GM18861 (cell line): ENCODE measurements at regions not wholly inside any gene's neighbourhood (a gene's known extent, or its start where the extent isn't known, plus 50 kb on each side); places are given as distances from the start of the nearest gene placed in this dataset.
"Not testable (repeated sequence)": the region's sequence is repeated elsewhere in the genome, so short reads cannot be mapped to it uniquely, and the experiment has no call there.

Source experiments
- ATAC-seq: cut with Tn5 transposase; IDR thresholded peaks from one replicate; pipeline ENCODE4 v1.9.1; 2021; ENCODE audit not compliant: unreplicated experiment

DNA sequence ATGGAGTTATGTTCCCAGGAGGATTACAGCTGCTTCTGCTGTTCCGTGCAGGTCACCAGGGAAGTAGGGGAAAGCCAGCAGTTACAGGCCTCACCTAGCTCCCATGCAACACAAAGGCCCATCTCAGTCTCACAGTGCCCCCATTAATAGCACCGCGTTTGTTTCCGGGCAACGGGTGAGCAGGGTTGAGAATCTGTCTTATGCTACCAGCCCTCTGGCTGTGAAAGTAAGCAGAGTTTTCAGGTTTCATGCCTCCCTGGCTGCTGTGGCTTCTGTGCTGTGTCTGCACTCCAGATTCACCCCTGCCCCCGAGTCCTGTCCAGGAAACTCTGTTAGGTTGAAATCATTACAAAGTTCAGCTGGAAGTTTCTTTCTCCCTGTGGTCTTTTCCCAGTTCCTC is 254.4 kb upstream of the GPR149 start:
- no peak for ATAC-seq

GRCh38 chr3:154684021-154684420 is 254.0 kb upstream of the GPR149 start:
- no peak for ATAC-seq

- ATAC-seq: no peak
Measured at GRCh38 chr3:154678041-154678654, 248.2 kb upstream of the GPR149 start.

DNA sequence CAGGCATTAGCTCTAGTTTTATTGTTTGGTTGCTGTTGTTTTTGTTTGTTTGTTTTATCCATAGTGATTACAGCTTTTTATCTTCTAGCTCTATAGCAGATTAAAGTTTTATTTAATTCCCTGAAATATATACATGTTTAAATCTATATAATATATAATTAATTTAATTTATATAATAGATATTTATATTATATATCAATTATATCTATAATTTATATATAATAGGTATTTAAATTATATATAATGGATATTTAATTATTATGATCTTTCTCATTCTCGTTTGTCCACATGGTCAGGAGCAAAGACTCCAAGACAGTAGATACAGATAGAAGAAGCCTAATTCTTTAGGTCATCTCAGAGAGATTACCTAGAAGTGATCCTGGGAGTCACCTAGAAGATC is 238.8 kb upstream of the GPR149 start:
- no peak for ATAC-seq

DNA sequence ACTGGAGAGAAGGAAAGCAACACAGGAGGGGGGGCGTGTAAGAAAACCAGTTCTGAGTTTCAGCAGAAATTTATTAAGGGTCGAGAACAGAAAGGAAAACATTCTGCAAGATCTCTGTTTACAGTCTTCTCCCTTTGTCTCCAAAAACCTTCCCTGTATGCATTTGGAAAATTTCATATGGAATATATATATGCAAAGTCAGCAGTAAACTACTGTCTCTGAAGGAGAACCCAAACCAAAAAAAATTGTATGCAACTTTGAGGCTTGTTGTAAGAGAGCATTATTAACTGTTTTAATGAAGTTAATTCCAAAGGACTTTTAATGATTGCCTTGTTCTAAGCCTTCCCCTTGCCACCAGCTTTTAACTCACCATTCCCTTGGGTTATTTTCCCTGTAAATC is 238.2 kb upstream of the GPR149 start:
- no peak for ATAC-seq

DNA sequence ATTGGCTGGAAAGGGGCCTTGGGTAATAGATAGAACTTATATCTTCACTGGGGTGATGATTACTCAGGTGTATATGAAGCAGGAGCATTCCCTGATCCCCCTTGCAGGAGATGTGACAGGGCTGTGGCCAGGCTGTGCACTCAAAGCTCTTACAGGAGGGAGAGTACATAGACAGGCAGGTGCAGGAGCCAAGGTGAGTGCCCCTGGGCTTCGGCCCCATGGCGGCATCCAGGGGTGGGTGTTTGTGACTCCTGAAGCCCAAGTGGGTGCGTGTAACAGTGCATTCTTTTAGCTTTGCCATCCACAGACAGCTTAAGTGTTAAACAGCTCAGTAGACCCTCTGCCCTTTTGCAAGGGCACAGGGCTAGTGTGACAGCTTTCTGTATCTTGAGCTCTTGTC is 236.6 kb upstream of the GPR149 start:
- no peak for ATAC-seq

DNA sequence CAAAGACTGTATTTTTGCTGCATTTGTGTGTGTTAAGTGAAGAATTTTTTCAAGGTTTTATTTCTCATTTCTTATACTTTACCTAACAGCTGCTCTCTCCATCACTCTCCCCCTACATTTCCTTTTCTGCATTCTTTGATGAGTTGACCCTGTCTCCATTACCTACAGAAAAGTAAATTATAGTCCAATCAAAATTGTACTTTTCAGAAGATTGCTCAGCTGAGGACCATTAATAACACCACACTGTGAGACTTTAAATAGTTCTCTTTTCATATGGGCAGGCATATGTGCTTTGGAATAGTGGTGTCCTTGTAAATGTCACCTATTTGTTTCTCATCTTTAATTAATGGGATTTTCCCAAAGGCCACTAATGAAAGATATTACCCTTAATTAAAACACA is 234.7 kb upstream of the GPR149 start:
- ATAC-seq: no peak

DNA sequence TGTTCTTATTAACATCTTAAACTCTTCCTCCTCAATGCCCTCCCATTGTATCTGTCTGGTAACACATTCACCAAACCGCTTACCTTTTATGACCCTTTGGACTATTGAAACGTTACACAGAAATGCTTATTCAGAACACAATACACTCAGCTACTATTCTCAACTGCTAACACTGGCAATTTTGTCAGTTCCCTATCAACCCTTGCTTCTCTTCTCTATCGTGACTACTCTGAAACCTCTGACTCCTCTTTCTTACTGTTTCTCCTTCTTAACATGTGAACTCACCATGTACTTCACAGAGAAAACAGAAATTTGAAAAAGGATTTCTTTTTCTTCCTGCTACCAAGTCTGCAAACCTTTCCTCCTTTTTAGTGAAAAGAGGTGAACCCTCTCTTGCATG is 232.9 kb upstream of the GPR149 start:
- no peak for ATAC-seq

DNA sequence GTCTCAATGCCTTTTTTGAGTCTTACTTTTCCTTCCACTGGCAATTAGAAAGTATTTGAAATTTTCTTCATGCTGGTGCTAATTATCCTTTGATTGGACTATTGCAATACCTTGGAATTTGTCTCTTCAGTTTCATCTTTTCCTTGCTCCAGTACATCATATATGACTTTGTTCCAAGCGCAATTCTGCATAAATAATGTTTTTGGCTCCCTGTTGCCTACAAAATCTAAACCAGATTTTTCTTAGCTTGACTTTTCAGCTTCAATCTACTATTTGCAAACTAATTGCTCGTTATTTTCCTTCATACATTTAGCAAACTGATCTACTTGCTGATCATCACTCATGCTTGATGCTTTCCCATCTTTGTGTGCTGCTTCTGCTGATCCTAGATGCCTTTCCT is 230.8 kb upstream of the GPR149 start:
- no peak for ATAC-seq

GRCh38 chr3:154658000-154658399 is 228.0 kb upstream of the GPR149 start:
- no peak for ATAC-seq

- ATAC-seq: no peak
Measured at GRCh38 chr3:154657218-154657617, 227.2 kb upstream of the GPR149 start.

- ATAC-seq: no peak
Measured at GRCh38 chr3:154656486-154656885, 226.5 kb upstream of the GPR149 start.

GRCh38 chr3:154642145-154642544 is 212.2 kb upstream of the GPR149 start:
- ATAC-seq: no peak

DNA sequence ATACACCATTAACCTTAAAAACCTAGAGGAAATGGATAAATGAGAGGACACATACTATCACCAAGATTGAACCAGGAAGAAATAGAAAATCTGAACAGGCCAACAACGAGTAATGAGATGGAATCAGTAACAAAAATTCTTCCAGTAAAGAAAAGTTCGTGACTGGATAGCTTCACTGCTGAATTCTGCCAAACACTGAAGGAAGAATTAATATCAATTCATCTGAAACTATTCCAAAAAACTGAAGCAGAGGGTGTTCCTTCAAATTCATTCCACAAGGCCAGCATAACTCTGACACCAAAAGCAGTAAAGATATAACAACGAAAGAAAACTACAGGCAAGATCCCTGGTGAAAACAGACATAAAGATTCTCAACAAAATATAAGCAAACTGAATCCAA is 195.8 kb upstream of the GPR149 start:
- no peak for ATAC-seq

GRCh38 chr3:154619621-154620020 is 189.6 kb upstream of the GPR149 start:
- ATAC-seq: not testable (repeated sequence)

DNA sequence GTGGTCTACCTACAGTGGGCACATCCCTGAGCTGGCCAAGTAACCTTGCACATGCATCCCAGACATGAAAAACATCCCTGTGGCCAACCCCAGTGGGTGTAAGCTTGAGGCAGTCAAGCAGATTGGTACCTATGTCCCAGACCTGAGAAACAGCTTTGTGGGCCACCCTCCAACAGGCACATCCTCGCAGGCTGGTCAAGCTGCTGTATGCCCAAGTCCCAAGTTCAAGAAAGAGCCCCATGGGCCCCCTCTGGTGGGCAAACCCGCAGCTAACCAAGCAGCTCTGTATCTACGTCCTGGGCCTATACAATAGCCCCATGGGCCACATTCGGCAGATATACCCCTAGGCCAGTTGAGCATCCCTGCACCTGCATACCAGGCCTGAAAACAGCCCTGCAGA is 186.3 kb upstream of the GPR149 start:
- ATAC-seq: no peak

DNA sequence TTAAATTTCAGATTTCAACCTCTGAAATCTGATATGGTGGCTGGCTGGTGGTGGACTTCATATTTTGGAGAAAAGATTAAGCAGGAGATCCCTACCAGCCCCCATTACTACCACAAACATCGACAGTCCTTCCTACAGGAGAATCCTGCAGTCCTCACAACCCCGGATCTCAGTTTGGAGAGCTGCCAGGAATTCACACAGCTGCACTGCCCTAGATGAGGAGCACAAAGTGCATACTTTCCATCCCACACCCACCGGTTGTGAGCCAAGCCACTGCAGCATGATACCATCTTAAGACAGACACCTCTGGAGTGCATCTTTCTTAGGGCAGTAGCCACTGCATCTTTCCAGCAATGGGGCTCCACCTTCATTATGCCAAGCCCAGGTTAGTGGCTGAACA is 185.5 kb upstream of the GPR149 start:
- ATAC-seq: no peak

DNA sequence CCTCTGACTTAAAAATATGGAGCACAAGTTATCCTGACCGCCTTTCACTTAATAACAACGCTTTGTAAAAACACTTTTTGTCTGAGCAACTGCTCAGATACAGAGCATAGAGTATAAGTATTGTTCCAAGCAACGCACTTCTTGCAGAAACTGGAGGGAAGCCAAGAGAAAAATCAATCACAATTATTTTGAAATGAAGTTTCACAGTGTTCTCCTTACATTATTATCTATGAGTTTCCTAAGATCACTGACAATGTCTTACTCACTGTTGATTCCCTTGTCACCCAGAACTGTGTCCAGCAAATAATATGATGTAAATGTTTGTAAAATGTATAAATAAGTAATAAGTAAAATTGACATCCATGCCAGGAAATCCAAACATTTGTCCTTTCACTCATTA is 184.6 kb upstream of the GPR149 start:
- no peak for ATAC-seq

GRCh38 chr3:154614078-154614477 is 184.1 kb upstream of the GPR149 start:
- no peak for ATAC-seq

DNA sequence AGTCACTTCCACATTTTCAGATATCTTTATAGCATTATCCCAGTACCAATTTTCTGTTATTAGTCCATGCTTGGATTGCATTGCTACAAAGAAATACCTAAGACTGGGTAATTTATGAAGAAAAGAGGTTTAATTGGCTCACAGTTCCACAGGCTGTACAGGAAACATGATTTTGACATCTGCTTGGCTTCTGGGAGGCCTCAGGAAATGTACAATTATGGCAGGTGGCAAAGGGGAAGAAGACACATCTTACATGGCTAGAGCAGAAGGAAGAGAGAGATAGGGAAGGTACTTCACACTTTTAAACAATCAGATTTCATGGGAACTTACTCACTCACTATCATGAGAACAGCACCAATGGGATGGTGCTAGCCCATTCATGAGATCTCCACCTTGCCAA is 172.3 kb upstream of the GPR149 start:
- no peak for ATAC-seq

GRCh38 chr3:154598166-154598565 is 168.2 kb upstream of the GPR149 start:
- no peak for ATAC-seq

- no peak for ATAC-seq
Measured at GRCh38 chr3:154590675-154591384, 160.8 kb upstream of the GPR149 start.

DNA sequence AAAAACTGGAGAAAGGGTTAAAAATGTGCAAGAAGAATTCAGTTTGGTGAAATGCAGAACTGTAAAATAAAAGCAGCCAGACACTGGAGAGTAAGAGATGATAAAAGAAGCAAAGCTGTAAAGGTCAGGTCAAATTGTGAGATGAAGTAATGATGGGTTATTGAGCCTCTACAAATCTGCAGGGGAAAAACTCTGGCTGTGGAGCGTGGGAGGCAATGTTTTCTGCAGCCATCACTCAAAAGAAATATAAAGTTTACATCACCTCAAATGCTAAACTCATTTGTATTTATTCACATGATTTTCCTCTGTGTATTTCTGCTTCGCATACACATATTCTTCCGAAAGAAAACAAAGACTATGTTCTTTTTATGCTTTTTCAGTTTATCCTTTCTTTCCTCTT is 158.8 kb upstream of the GPR149 start:
- no peak for ATAC-seq
